ENCODE measurements at regions not wholly inside any gene's neighbourhood (a gene's known extent, or its start where the extent isn't known, plus 50 kb on each side); places are given as distances from the start of the nearest gene placed in this dataset.

DNA sequence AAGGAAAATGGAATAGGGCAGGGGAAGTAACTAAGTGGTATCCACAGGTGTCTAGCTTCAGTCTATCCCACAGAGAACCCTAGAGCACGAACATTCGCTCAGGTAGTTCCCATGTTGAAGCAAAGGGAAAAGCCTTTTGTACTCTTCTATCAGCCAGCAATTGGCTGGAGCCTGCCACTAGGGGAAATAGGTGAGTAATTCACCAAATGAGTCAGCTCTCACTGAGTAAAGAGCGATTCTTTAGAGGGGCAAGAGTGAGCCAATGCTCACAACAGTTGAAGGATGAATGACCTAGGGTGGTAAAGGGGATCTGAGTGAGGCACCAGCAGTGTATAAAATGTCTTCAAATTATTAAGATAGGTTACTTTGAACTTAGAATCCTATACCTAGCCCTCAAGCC is 94.1 kb upstream of the ZNF800 start:
- TF ChIP-seq, protein P1, sequence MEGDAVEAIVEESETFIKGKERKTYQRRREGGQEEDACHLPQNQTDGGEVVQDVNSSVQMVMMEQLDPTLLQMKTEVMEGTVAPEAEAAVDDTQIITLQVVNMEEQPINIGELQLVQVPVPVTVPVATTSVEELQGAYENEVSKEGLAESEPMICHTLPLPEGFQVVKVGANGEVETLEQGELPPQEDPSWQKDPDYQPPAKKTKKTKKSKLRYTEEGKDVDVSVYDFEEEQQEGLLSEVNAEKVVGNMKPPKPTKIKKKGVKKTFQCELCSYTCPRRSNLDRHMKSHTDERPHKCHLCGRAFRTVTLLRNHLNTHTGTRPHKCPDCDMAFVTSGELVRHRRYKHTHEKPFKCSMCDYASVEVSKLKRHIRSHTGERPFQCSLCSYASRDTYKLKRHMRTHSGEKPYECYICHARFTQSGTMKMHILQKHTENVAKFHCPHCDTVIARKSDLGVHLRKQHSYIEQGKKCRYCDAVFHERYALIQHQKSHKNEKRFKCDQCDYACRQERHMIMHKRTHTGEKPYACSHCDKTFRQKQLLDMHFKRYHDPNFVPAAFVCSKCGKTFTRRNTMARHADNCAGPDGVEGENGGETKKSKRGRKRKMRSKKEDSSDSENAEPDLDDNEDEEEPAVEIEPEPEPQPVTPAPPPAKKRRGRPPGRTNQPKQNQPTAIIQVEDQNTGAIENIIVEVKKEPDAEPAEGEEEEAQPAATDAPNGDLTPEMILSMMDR (IDR thresholded peaks at IDR 0.05) = no peak
- TF ChIP-seq EZH2 (IDR thresholded peaks at IDR 0.05; ENCODE audit: borderline replicate concordance, insufficient read depth, low read depth, low read length, poor library complexity, severe bottlenecking) = no peak

Measured in B cell (primary cell).